ENCODE measurements at regions not wholly inside any gene's neighbourhood (a gene's known extent, or its start where the extent isn't known, plus 50 kb on each side); places are given as distances from the start of the nearest gene placed in this dataset.

DNA sequence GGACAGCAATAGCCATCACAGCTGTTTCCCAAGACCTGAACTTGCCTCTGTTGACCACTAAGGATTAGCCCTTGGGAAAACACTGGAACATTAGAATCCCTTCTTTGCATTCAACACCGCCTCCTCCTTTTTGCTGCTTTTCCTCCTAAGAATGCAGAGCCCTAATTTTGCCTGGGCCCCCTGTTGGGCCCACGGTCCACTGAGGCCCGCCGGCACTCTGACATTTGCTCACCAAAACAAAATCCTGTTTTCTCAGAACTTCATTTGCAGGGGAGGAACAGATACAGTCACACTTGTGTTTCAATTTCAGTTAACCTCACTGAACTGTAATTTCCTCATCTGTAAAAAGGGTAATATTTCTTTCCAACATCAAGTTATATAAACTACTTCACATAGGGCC is 116.0 kb upstream of the JARID2 start:
- H3K27me3 ChIP-seq (ENCODE audit: control insufficient read depth in 3 of 3, insufficient read depth in 3 of 3, low read length in 3 of 3), result no peaks in the 10 kb centered on the region
- no peaks in the 10 kb centered on the region for H3K9me3 ChIP-seq (ENCODE audit: control insufficient read depth in 3 of 3, low read length in 3 of 3)
- H3K4me3 ChIP-seq (ENCODE audit: low read length in 3 of 3), result no peak overlapping the region
- H3K27ac ChIP-seq (ENCODE audit: low read depth, low read length), result no peak overlapping the region
- no peak overlapping the region for H3K9ac ChIP-seq (ENCODE audit: low read depth in 1 of 3, low read length in 3 of 3)
- H3K4me1 ChIP-seq (ENCODE audit: control insufficient read depth in 3 of 3, insufficient read depth in 3 of 3, low read length in 3 of 3), result no peaks in the 10 kb centered on the region
- no peaks in the 10 kb centered on the region for H3K36me3 ChIP-seq (ENCODE audit: control insufficient read depth in 3 of 3, insufficient read depth in 3 of 3, low read length in 3 of 3)

- Histone ChIP-seq H3K27me3 (ENCODE audit: control insufficient read depth in 3 of 3, insufficient read depth in 3 of 3, low read length in 3 of 3) (no peaks in the 10 kb centered on the region), H3K4me3 (ENCODE audit: low read length in 3 of 3) (no peak overlapping the region), H3K27ac (ENCODE audit: low read depth, low read length) (no peak overlapping the region), H3K4me1 (ENCODE audit: control insufficient read depth in 3 of 3, insufficient read depth in 3 of 3, low read length in 3 of 3) (no peaks in the 10 kb centered on the region), H3K36me3 (ENCODE audit: control insufficient read depth in 3 of 3, insufficient read depth in 3 of 3, low read length in 3 of 3) (no peaks in the 10 kb centered on the region), H3K9ac (ENCODE audit: low read depth in 1 of 3, low read length in 3 of 3) (no peak overlapping the region), H3K9me3 (ENCODE audit: control insufficient read depth in 3 of 3, low read length in 3 of 3) (no peaks in the 10 kb centered on the region)
Measured at GRCh38 chr6:15131234-15131633, 114.6 kb upstream of the JARID2 start.

DNA sequence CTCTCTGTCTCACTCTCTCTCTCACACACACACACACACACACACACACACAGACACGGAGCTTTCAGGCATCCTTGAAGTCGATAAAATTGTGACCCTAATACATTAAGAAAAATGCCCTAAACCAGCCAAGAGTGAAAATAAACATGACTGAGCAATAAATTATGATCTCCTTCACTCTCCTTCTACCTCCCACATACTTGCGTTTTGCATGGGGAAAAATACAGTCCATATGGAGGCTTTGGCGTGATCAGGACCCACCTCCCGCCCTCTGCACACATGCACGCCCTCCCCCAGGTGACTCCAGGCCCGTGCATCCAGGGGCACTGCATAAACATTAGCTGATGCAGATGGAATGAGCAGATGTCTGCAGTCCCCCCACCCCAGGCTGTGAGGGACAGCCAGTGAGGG is 114.2 kb upstream of the JARID2 start:
- Histone ChIP-seq H3K4me3 (ENCODE audit: low read length in 3 of 3) (no peak overlapping the region), H3K9ac (ENCODE audit: low read depth in 1 of 3, low read length in 3 of 3) (no peak overlapping the region), H3K27me3 (ENCODE audit: control insufficient read depth in 3 of 3, insufficient read depth in 3 of 3, low read length in 3 of 3) (no peaks in the 10 kb centered on the region), H3K27ac (ENCODE audit: low read depth, low read length) (no peak overlapping the region), H3K9me3 (ENCODE audit: control insufficient read depth in 3 of 3, low read length in 3 of 3) (no peaks in the 10 kb centered on the region), H3K4me1 (ENCODE audit: control insufficient read depth in 3 of 3, insufficient read depth in 3 of 3, low read length in 3 of 3) (no peaks in the 10 kb centered on the region), H3K36me3 (ENCODE audit: control insufficient read depth in 3 of 3, insufficient read depth in 3 of 3, low read length in 3 of 3) (no peaks in the 10 kb centered on the region)

GRCh38 chr6:15132167-15132566 is 113.7 kb upstream of the JARID2 start:
- Histone ChIP-seq H3K27ac (ENCODE audit: low read depth, low read length) (no peak overlapping the region), H3K27me3 (ENCODE audit: control insufficient read depth in 3 of 3, insufficient read depth in 3 of 3, low read length in 3 of 3) (no peaks in the 10 kb centered on the region), H3K4me3 (ENCODE audit: low read length in 3 of 3) (no peak overlapping the region)

GRCh38 chr6:15132854-15133670 is 112.8 kb upstream of the JARID2 start:
- no peak overlapping the region for H3K27ac ChIP-seq (ENCODE audit: low read depth, low read length)
- no peaks in the 10 kb centered on the region for H3K36me3 ChIP-seq (ENCODE audit: control insufficient read depth in 3 of 3, insufficient read depth in 3 of 3, low read length in 3 of 3)
- no peaks in the 10 kb centered on the region for H3K27me3 ChIP-seq (ENCODE audit: control insufficient read depth in 3 of 3, insufficient read depth in 3 of 3, low read length in 3 of 3)
- no peak overlapping the region for H3K4me3 ChIP-seq (ENCODE audit: low read length in 3 of 3)
- H3K4me1 ChIP-seq (ENCODE audit: control insufficient read depth in 3 of 3, insufficient read depth in 3 of 3, low read length in 3 of 3), result no peaks in the 10 kb centered on the region
- no peaks in the 10 kb centered on the region for H3K9me3 ChIP-seq (ENCODE audit: control insufficient read depth in 3 of 3, low read length in 3 of 3)
- H3K9ac ChIP-seq (ENCODE audit: low read depth in 1 of 3, low read length in 3 of 3), result no peak overlapping the region

More at GRCh38 chr6:15132167-15132566, 113.7 kb upstream of the JARID2 start:
- Histone ChIP-seq H3K36me3 (ENCODE audit: control insufficient read depth in 3 of 3, insufficient read depth in 3 of 3, low read length in 3 of 3) (no peaks in the 10 kb centered on the region), H3K4me1 (ENCODE audit: control insufficient read depth in 3 of 3, insufficient read depth in 3 of 3, low read length in 3 of 3) (no peaks in the 10 kb centered on the region), H3K9me3 (ENCODE audit: control insufficient read depth in 3 of 3, low read length in 3 of 3) (no peaks in the 10 kb centered on the region), H3K9ac (ENCODE audit: low read depth in 1 of 3, low read length in 3 of 3) (no peak overlapping the region)

DNA sequence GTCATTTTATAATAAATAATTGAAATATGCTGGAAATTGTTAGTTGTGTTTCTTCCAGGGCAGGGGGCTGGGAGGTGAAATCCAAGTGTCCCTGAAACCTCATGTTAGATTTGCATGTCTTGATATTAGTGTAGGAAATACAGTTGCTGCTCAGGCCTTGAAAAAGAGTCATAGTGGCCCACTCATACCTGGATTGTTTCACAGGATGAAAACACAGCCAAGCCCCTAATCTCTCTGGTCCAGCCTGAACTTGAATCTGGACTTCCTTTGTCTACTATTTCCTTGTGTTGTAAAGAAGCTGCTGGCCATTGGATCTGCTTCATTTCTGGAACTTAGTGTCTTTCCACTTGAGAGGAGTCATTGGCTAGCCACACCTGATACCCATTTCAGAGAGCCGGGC is 108.8 kb upstream of the JARID2 start:
- no peak overlapping the region for H3K9ac ChIP-seq (ENCODE audit: low read depth in 1 of 3, low read length in 3 of 3)

GRCh38 chr6:15143086-15143485 is 102.8 kb upstream of the JARID2 start:
- no peak overlapping the region for H3K4me3 ChIP-seq (ENCODE audit: low read length in 3 of 3)
- no peaks in the 10 kb centered on the region for H3K27me3 ChIP-seq (ENCODE audit: control insufficient read depth in 3 of 3, insufficient read depth in 3 of 3, low read length in 3 of 3)
- no peak overlapping the region for H3K27ac ChIP-seq (ENCODE audit: low read depth, low read length)
- no peak overlapping the region for H3K9ac ChIP-seq (ENCODE audit: low read depth in 1 of 3, low read length in 3 of 3)
- no peaks in the 10 kb centered on the region for H3K4me1 ChIP-seq (ENCODE audit: control insufficient read depth in 3 of 3, insufficient read depth in 3 of 3, low read length in 3 of 3)
- H3K36me3 ChIP-seq (ENCODE audit: control insufficient read depth in 3 of 3, insufficient read depth in 3 of 3, low read length in 3 of 3), result no peaks in the 10 kb centered on the region
- H3K9me3 ChIP-seq (ENCODE audit: control insufficient read depth in 3 of 3, low read length in 3 of 3), result no peaks in the 10 kb centered on the region

More for the DNA sequence above, 108.8 kb upstream of the JARID2 start:
- H3K36me3 ChIP-seq (ENCODE audit: control insufficient read depth in 3 of 3, insufficient read depth in 3 of 3, low read length in 3 of 3), result no peaks in the 10 kb centered on the region
- H3K27me3 ChIP-seq (ENCODE audit: control insufficient read depth in 3 of 3, insufficient read depth in 3 of 3, low read length in 3 of 3), result no peaks in the 10 kb centered on the region
- H3K4me1 ChIP-seq (ENCODE audit: control insufficient read depth in 3 of 3, insufficient read depth in 3 of 3, low read length in 3 of 3), result no peaks in the 10 kb centered on the region
- no peak overlapping the region for H3K4me3 ChIP-seq (ENCODE audit: low read length in 3 of 3)
- no peak overlapping the region for H3K27ac ChIP-seq (ENCODE audit: low read depth, low read length)
- no peaks in the 10 kb centered on the region for H3K9me3 ChIP-seq (ENCODE audit: control insufficient read depth in 3 of 3, low read length in 3 of 3)

- Histone ChIP-seq H3K27ac (ENCODE audit: low read depth, low read length) (no peak overlapping the region), H3K9ac (ENCODE audit: low read depth in 1 of 3, low read length in 3 of 3) (no peak overlapping the region), H3K4me1 (ENCODE audit: control insufficient read depth in 3 of 3, insufficient read depth in 3 of 3, low read length in 3 of 3) (no peaks in the 10 kb centered on the region), H3K4me3 (ENCODE audit: low read length in 3 of 3) (no peak overlapping the region), H3K27me3 (ENCODE audit: control insufficient read depth in 3 of 3, insufficient read depth in 3 of 3, low read length in 3 of 3) (no peaks in the 10 kb centered on the region), H3K9me3 (ENCODE audit: control insufficient read depth in 3 of 3, low read length in 3 of 3) (no peaks in the 10 kb centered on the region), H3K36me3 (ENCODE audit: control insufficient read depth in 3 of 3, insufficient read depth in 3 of 3, low read length in 3 of 3) (no peaks in the 10 kb centered on the region)
Measured at GRCh38 chr6:15143540-15143939, 102.3 kb upstream of the JARID2 start.

DNA sequence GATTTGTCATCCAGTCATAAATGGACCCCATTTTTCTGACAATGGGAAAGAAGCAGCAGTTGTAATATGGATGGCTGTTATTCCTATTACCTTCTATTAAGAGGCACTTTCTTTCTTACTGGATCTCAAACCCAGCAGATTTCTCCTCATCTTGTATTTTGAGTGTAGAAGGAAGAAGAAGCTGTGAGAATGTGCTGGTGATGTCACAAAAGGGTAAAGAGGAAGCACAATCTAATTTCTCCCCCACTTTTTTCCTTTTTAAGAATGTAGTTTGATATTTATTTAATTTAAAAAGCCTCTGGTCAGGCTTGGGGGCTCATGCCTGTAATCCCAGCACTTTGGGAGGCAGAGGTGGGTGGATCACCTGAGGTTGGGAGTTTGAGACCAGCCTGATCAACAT is 100.0 kb upstream of the JARID2 start:
- H3K9ac ChIP-seq (ENCODE audit: low read depth in 1 of 3, low read length in 3 of 3), result no peak overlapping the region
- no peak overlapping the region for H3K4me3 ChIP-seq (ENCODE audit: low read length in 3 of 3)
- H3K4me1 ChIP-seq (ENCODE audit: control insufficient read depth in 3 of 3, insufficient read depth in 3 of 3, low read length in 3 of 3), result peaks cover 0 to 2% (median 0%) of the 10 kb centered on the region in 3 donors

GRCh38 chr6:15147827-15148226 is 98.0 kb upstream of the JARID2 start:
- H3K9me3 ChIP-seq (ENCODE audit: control insufficient read depth in 3 of 3, low read length in 3 of 3), result no peaks in the 10 kb centered on the region
- peaks cover 0 to 2% (median 0%) of the 10 kb centered on the region in 3 donors for H3K4me1 ChIP-seq (ENCODE audit: control insufficient read depth in 3 of 3, insufficient read depth in 3 of 3, low read length in 3 of 3)
- no peaks in the 10 kb centered on the region for H3K27me3 ChIP-seq (ENCODE audit: control insufficient read depth in 3 of 3, insufficient read depth in 3 of 3, low read length in 3 of 3)
- no peak overlapping the region for H3K4me3 ChIP-seq (ENCODE audit: low read length in 3 of 3)
- H3K27ac ChIP-seq (ENCODE audit: low read depth, low read length), result no peak overlapping the region
- H3K36me3 ChIP-seq (ENCODE audit: control insufficient read depth in 3 of 3, insufficient read depth in 3 of 3, low read length in 3 of 3), result no peaks in the 10 kb centered on the region
- H3K9ac ChIP-seq (ENCODE audit: low read depth in 1 of 3, low read length in 3 of 3), result no peak overlapping the region

More for the DNA sequence above, 100.0 kb upstream of the JARID2 start:
- Histone ChIP-seq H3K36me3 (ENCODE audit: control insufficient read depth in 3 of 3, insufficient read depth in 3 of 3, low read length in 3 of 3) (no peaks in the 10 kb centered on the region), H3K9me3 (ENCODE audit: control insufficient read depth in 3 of 3, low read length in 3 of 3) (no peaks in the 10 kb centered on the region), H3K27ac (ENCODE audit: low read depth, low read length) (no peak overlapping the region), H3K27me3 (ENCODE audit: control insufficient read depth in 3 of 3, insufficient read depth in 3 of 3, low read length in 3 of 3) (no peaks in the 10 kb centered on the region)
